ENCODE measurements at regions not wholly inside any gene's neighbourhood (a gene's known extent, or its start where the extent isn't known, plus 50 kb on each side); places are given as distances from the start of the nearest gene placed in this dataset.

DNA sequence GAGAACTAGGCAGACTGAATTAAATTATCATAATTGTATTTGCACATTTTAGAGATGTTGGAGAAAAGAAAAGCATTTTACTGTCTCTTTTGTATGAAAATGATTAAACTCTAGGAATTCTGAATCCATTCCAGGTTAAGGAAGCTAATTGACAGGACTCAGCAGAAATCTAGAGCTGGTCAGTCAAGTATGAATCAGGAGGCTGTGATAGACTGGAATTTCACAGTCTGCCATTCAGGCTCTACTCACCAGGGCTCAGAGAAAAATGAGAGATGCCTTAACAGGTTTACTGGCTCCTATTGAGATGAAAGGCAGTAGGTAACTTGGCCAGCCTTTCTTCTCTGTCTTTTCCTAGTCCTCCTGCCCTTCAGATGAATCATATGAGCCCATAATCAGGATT is 693.9 kb upstream of the CHORDC1 start:
- Histone ChIP-seq H3K36me3 (ENCODE audit: insufficient read depth) (no peaks in the 10 kb centered on the region), H3K4me1 (ENCODE audit: low read depth, poor library complexity, severe bottlenecking) (no peaks in the 10 kb centered on the region), H3K4me2 (no peak overlapping the region), H3K4me3 (IDR thresholded peaks at IDR 0.05; ENCODE audit: insufficient read depth, low read depth, low read length) (no peak overlapping the region), H4K20me1 (ENCODE audit: insufficient read depth) (no peaks in the 10 kb centered on the region), H3K9ac (no peak overlapping the region), H3K79me2 (ENCODE audit: insufficient read depth, low read depth) (no peaks in the 10 kb centered on the region), H2AFZ (ENCODE audit: low read depth) (no peak overlapping the region), H3K27me3 (ENCODE audit: insufficient read depth, low read depth) (no peaks in the 10 kb centered on the region), H3K27ac (no peak overlapping the region)
- TF ChIP-seq, protein P1, sequence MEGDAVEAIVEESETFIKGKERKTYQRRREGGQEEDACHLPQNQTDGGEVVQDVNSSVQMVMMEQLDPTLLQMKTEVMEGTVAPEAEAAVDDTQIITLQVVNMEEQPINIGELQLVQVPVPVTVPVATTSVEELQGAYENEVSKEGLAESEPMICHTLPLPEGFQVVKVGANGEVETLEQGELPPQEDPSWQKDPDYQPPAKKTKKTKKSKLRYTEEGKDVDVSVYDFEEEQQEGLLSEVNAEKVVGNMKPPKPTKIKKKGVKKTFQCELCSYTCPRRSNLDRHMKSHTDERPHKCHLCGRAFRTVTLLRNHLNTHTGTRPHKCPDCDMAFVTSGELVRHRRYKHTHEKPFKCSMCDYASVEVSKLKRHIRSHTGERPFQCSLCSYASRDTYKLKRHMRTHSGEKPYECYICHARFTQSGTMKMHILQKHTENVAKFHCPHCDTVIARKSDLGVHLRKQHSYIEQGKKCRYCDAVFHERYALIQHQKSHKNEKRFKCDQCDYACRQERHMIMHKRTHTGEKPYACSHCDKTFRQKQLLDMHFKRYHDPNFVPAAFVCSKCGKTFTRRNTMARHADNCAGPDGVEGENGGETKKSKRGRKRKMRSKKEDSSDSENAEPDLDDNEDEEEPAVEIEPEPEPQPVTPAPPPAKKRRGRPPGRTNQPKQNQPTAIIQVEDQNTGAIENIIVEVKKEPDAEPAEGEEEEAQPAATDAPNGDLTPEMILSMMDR (conservative IDR thresholded peaks at IDR 0.05; ENCODE audit: low read depth, low read length), result no peak

DNA sequence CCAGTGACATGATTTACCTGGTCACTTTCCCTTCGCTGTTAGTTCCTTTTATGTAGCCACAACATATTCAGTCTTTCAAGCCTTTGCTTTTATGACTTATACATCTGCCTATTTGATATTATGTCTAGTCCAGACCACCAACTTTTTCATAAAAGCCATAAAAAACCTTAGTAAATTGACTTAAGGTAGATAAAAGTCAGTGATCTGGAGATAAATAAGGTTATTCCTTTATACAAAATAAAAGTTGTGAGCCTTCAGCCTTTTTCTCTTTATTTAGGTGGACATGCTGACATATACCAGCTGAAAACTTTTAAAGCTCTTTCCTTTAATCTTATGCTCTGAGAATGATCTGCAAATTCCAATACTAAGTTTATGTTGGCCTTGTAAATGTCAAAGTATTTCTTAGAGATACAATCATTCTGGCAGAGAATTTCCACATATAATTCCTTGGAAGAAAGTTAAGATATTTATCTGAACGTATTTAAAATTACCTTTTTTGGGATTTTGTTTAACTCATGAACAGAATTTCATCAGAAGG is 690.4 kb upstream of the CHORDC1 start:
- H2AFZ ChIP-seq (ENCODE audit: low read depth), result no peak overlapping the region

DNA sequence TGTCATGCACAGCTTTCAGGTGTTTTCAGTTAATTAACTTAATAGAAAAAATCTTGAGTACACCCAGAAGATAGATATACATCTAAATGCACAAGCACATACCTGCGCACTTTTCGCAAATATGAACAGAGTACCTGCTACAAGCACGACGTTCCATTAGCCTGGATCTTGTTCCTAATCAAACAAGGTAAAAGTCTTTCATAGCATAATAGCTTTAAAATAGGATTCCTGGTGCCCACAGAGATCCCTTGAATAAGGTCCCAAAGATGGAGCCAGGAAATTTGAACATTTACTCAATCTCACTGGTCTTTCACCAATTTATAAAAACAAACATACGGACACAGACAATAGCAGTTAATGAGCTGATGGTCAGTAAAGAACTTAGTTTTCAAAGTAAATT is 689.8 kb upstream of the CHORDC1 start:
- Histone ChIP-seq H3K36me3 (ENCODE audit: insufficient read depth) (no peaks in the 10 kb centered on the region), H4K20me1 (ENCODE audit: insufficient read depth) (no peaks in the 10 kb centered on the region), H3K27ac (no peak overlapping the region), H3K4me1 (ENCODE audit: low read depth, poor library complexity, severe bottlenecking) (no peaks in the 10 kb centered on the region), H3K4me2 (no peak overlapping the region), H2AFZ (ENCODE audit: low read depth) (no peak overlapping the region), H3K27me3 (ENCODE audit: insufficient read depth, low read depth) (no peaks in the 10 kb centered on the region), H3K79me2 (ENCODE audit: insufficient read depth, low read depth) (no peaks in the 10 kb centered on the region), H3K9ac (no peak overlapping the region), H3K4me3 (IDR thresholded peaks at IDR 0.05; ENCODE audit: insufficient read depth, low read depth, low read length) (no peak overlapping the region)
- TF ChIP-seq, protein P1 (conservative IDR thresholded peaks at IDR 0.05; ENCODE audit: low read depth, low read length), result no peak

More for the DNA sequence above, 690.4 kb upstream of the CHORDC1 start:
- H4K20me1 ChIP-seq (ENCODE audit: insufficient read depth), result no peaks in the 10 kb centered on the region
- no peak overlapping the region for H3K9ac ChIP-seq
- no peaks in the 10 kb centered on the region for H3K27me3 ChIP-seq (ENCODE audit: insufficient read depth, low read depth)
- H3K4me1 ChIP-seq (ENCODE audit: low read depth, poor library complexity, severe bottlenecking), result no peaks in the 10 kb centered on the region
- H3K4me3 ChIP-seq (IDR thresholded peaks at IDR 0.05; ENCODE audit: insufficient read depth, low read depth, low read length), result no peak overlapping the region
- no peaks in the 10 kb centered on the region for H3K79me2 ChIP-seq (ENCODE audit: insufficient read depth, low read depth)
- TF ChIP-seq, protein P1 (conservative IDR thresholded peaks at IDR 0.05; ENCODE audit: low read depth, low read length), result no peak
- no peaks in the 10 kb centered on the region for H3K36me3 ChIP-seq (ENCODE audit: insufficient read depth)
- H3K27ac ChIP-seq, result no peak overlapping the region
- no peak overlapping the region for H3K4me2 ChIP-seq

DNA sequence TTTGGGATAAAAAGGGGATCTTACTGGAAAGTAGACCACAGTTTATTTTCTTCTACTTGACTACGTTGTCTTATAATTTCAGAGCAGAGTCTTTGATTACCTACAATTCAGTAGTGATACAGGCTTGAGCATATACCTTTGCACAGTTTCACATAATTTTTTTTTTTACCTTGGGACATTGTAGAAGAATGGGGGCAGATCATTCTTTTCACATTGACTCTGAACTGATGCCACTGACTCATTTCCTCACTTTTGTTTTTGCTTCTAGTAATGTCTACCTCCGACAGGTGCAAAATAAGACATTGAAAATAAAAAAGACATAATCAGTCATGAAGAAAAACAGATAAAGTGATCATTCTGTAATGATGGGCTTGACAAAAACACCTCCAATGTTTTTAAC is 688.3 kb upstream of the CHORDC1 start:
- Histone ChIP-seq H3K27ac (no peak overlapping the region), H3K4me2 (no peak overlapping the region), H3K4me3 (IDR thresholded peaks at IDR 0.05; ENCODE audit: insufficient read depth, low read depth, low read length) (no peak overlapping the region), H3K79me2 (ENCODE audit: insufficient read depth, low read depth) (no peaks in the 10 kb centered on the region), H3K4me1 (ENCODE audit: low read depth, poor library complexity, severe bottlenecking) (no peaks in the 10 kb centered on the region), H2AFZ (ENCODE audit: low read depth) (no peak overlapping the region), H3K9ac (no peak overlapping the region), H3K27me3 (ENCODE audit: insufficient read depth, low read depth) (no peaks in the 10 kb centered on the region), H4K20me1 (ENCODE audit: insufficient read depth) (no peaks in the 10 kb centered on the region), H3K36me3 (ENCODE audit: insufficient read depth) (no peaks in the 10 kb centered on the region)
- TF ChIP-seq, protein P1 (conservative IDR thresholded peaks at IDR 0.05; ENCODE audit: low read depth, low read length), result no peak
